HFF-Myc (cell line): ENCODE measurements at regions not wholly inside any gene's neighbourhood (a gene's known extent, or its start where the extent isn't known, plus 50 kb on each side); places are given as distances from the start of the nearest gene placed in this dataset.

Source experiments
- DNase-seq: peaks from one replicate; pipeline ENCODE4 v3.0.0-alpha.2; 2011; ENCODE audit warnings: low read depth; ENCODE audit errors: extremely low read depth
- H3K4me3 ChIP-seq: replicated peaks from 2 replicates; pipeline ENCODE4 v1.5.1; 2011; ENCODE audit warnings: low read depth, mild to moderate bottlenecking, control low read depth, low read length
- TF ChIP-seq, protein P1 (sequence below): IDR thresholded peaks from 2 replicates; pipeline ENCODE4 v1.5.1; 2012; ENCODE audit warnings: mild to moderate bottlenecking, low read depth, low read length, control low read depth; ENCODE audit errors: missing control alignments

DNA sequence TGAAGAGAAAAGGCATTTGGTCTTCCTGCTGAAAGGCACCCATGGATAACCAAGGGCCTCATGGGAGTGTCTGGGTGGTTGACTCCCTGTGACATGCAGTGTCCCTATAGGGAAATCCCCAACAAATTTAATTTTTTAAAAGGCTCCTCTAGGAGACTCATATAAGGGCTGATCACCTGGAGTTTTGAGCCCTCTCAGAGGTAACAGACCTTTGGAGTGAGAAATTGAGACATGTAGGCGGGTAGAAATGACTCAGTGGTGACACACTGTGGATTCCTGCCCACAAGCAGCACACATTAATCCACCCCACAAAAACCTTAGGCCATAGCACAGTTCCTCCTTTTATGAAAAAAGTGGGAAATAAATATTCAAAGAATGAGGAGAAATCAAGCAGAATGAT, 557.0 kb upstream of the CNTNAP5 start:
- H3K4me3 ChIP-seq: no peak overlapping the region
- TF ChIP-seq, protein P1, sequence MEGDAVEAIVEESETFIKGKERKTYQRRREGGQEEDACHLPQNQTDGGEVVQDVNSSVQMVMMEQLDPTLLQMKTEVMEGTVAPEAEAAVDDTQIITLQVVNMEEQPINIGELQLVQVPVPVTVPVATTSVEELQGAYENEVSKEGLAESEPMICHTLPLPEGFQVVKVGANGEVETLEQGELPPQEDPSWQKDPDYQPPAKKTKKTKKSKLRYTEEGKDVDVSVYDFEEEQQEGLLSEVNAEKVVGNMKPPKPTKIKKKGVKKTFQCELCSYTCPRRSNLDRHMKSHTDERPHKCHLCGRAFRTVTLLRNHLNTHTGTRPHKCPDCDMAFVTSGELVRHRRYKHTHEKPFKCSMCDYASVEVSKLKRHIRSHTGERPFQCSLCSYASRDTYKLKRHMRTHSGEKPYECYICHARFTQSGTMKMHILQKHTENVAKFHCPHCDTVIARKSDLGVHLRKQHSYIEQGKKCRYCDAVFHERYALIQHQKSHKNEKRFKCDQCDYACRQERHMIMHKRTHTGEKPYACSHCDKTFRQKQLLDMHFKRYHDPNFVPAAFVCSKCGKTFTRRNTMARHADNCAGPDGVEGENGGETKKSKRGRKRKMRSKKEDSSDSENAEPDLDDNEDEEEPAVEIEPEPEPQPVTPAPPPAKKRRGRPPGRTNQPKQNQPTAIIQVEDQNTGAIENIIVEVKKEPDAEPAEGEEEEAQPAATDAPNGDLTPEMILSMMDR: no peak
- no peak for DNase-seq

DNA sequence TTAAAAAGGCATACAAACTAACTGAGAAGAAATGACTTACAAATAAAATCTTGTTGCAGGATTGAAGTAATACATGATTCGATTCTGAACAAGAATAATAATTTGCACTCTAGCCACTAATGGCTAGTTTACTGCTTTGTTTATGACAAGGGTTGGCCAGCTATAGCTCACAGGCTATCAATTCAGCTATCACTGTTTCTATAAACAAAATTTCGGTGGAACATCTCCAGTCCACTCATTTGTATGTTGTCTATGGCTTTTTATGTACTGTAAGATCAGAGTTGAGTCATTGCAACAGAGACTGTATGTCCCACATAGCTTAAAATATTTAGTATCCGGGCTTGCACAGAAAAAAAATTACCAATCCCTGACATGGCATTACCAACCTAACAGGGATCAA, 543.7 kb upstream of the CNTNAP5 start:
- TF ChIP-seq, protein P1: no peak
- no peak for DNase-seq
- H3K4me3 ChIP-seq: no peak overlapping the region

DNA sequence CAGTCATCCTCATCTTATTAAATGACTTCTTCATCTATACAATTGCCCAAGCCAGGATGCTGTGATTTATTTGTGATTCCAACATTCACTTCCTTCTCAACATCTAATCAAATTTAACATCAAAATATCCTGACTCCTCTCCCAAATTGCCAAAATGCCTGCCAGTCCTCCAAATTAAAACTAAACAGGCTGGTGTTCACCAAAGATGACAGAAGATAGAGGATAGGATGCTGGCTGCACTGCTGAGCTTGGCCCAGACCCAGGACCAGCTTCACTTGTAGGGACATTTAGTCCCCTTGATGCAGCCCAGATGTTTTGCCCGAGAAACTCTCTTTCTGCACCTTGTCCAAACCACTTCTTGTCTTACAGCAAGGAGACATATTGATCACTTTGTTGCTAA, 540.0 kb upstream of the CNTNAP5 start:
- TF ChIP-seq, protein P1: no peak
- DNase-seq: no peak
- H3K4me3 ChIP-seq: no peak overlapping the region

DNA sequence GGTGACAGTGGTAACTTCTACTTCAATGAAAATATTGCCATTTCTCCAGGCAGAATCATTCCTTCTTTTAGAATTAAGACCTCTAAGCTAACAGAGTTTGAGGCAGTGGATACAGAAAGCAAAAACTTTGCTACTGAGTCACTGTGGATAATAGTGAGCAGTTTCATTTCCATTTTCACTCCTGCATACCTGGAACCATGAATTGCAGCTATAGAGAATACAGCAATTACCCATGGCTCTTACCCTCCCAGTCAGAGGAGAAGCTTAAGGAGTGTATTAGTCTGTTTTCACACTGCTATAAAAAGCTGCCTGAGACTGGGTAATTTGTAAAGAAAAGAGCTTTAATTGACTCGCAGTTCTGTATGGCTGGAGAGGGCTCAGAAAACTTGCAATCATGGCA, 531.4 kb upstream of the CNTNAP5 start:
- TF ChIP-seq, protein P1: no peak
- DNase-seq: no peak

DNA sequence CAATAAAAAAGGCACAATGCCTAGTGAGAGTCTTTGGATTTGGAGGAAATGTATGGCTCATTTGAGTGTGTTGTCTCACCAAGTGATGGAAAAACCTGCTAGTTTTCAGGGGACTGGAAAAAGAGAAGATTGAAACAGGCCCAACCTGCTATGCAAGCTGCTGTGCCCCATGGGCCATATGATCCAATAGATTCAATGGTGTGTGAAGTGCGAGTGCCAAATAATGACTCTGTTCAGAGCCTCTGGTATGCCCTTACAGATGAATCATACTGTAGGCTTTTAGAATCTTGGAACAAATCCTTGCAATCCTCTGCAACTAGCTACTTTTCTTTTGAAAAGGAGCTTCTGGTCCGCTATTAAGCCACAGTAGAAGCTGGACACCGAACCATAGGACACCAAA, 529.8 kb upstream of the CNTNAP5 start:
- TF ChIP-seq, protein P1: no peak
- no peak overlapping the region for H3K4me3 ChIP-seq
- no peak for DNase-seq

More for the DNA sequence above, 531.4 kb upstream of the CNTNAP5 start:
- H3K4me3 ChIP-seq: no peak overlapping the region

DNA sequence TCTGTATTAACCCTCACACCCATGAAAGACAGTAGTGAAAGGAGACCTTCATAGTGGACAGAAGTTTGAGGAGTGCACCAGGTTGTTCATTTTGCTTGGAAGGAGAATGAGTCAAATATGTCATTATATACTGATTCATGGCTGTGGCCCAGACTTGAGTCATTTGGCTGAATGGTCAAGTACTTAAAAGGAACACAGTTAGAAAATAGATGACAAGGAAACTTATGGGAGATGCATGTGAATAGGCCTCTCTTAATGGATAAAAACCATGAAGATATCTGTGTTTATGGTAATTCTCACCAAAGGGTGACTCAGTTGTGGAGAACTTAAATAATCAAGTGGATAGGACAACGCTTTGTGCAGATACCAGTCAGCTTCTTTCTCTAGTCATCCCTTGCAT, 524.7 kb upstream of the CNTNAP5 start:
- DNase-seq: no peak
- no peak overlapping the region for H3K4me3 ChIP-seq
- TF ChIP-seq, protein P1: no peak

DNA sequence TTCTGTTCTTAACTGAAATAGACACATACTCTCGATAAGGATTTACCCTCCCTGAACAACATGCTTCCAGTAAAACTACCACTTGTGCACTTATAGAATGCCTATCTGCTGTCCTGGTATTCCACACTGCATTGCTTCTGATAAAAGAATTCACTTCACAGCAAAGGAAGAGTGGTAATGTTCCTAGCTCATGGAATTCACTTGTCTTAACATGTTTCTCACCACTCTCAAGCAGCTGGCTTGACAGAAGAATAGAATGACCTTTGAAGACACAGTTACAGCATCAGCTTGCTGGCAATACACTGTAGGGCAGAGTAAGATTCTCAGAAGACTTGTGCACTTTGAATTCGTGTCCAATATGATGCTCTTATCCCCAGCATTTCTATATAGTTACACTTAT, 524.1 kb upstream of the CNTNAP5 start:
- DNase-seq: no peak
- TF ChIP-seq, protein P1: no peak

More for the DNA sequence above, 524.1 kb upstream of the CNTNAP5 start:
- H3K4me3 ChIP-seq: no peak overlapping the region
